ENCODE measurements at regions not wholly inside any gene's neighbourhood (a gene's known extent, or its start where the extent isn't known, plus 50 kb on each side); places are given as distances from the start of the nearest gene placed in this dataset.

GRCh38 chr22:26792522-26792921 lies 135.1 kb downstream of the MIAT start:
- TF ChIP-seq GATA3 (IDR thresholded peaks at IDR 0.05; ENCODE audit: low read depth, low read length), result no peak
- no peak for TF ChIP-seq GATA2 (IDR thresholded peaks at IDR 0.05; ENCODE audit: low read depth, low read length)
